MCF 10A (cell line): ENCODE measurements at regions not wholly inside any gene's neighbourhood (a gene's known extent, or its start where the extent isn't known, plus 50 kb on each side); places are given as distances from the start of the nearest gene placed in this dataset.

Experiments
- BruUV-seq: library from RNA; stranded (reverse); fragments of 400-500 nt; replicated peaks from 2 replicates; lab custom pipeline; 2021; lab: Mats Ljungman, UMichigan
- CTCF ChIA-PET: fragments of 300-600 bp; sonication (Branson Sonifier 250); formaldehyde crosslinking; extraction: SDS; loops from one replicate; lab custom pipeline; 2021; ENCODE audit warnings: antibody characterized with exemption, inconsistent platforms; lab: Yijun Ruan, JAX
- POLR2A ChIA-PET: fragments of 300-600, 350-650 bp; sonication (Branson Sonifier 250); formaldehyde crosslinking; extraction: SDS; loops from one replicate; lab custom pipeline; 2020; ENCODE audit warnings: antibody characterized with exemption, inconsistent platforms; lab: Yijun Ruan, JAX
- DNase-seq: peaks from one replicate; pipeline ENCODE4 v3.0.0-alpha.2; 2018; ENCODE audit not compliant: unreplicated experiment
- H3K27ac Mint-ChIP-seq: one replicate; pipeline ENCODE4 v1.8.0; 2022; ENCODE audit warnings: mild to moderate bottlenecking, low read depth, mixed read lengths; ENCODE audit not compliant: unreplicated experiment
- H3K27me3 Mint-ChIP-seq: one replicate; pipeline ENCODE4 v1.8.0; 2022; ENCODE audit warnings: mixed read lengths; ENCODE audit not compliant: insufficient read depth, unreplicated experiment
- H3K36me3 Mint-ChIP-seq: one replicate; pipeline ENCODE4 v1.8.0; 2022; ENCODE audit warnings: mild to moderate bottlenecking, moderate library complexity, mixed read lengths; ENCODE audit not compliant: insufficient read depth, unreplicated experiment
- H3K4me1 Mint-ChIP-seq: one replicate; pipeline ENCODE4 v1.8.0; 2022; ENCODE audit warnings: mixed read lengths; ENCODE audit not compliant: insufficient read depth, unreplicated experiment
- H3K4me3 Mint-ChIP-seq: one replicate; pipeline ENCODE4 v1.8.0; 2022; ENCODE audit warnings: mild to moderate bottlenecking, moderate library complexity, mixed read lengths; ENCODE audit not compliant: unreplicated experiment
- H3K9me3 Mint-ChIP-seq: one replicate; pipeline ENCODE4 v1.8.0; 2022; ENCODE audit warnings: mixed read lengths; ENCODE audit not compliant: unreplicated experiment
- intact Hi-C: fragments of 100-400 bp; cut with micrococcal nuclease; formaldehyde crosslinking; loops from 2 replicates; pipeline ENCODE4 v1.14.1; 2022
- TF ChIP-seq, protein P1 (sequence below): fragments of 200-600 bp; IDR thresholded peaks from one replicate; pipeline ENCODE4 v1.8.0; 2022; ENCODE audit warnings: antibody characterized with exemption, mild to moderate bottlenecking; ENCODE audit not compliant: unreplicated experiment

DNA sequence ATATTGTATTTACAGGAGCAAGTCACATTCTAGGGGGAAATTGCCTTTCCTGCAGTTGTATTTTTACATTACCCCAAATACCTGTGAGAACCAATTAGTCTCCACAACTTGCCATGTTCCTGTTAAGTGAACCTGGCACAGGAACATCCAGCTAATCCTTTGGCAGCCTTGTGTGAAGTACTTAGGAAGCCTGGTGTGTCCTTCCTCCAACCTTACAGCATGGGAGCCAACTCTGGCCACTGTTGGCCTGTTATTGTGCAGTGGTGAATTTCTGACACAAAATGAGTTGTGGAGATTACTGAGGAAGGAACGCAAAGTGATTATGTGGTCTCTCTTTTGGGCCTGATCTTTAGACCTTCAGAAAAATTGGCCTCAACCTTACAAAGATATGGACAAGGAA, 238.0 kb upstream of the PITX2 start:
- H3K36me3 Mint-ChIP-seq, result no peaks in the 10 kb centered on the region
- TF ChIP-seq, protein P1, sequence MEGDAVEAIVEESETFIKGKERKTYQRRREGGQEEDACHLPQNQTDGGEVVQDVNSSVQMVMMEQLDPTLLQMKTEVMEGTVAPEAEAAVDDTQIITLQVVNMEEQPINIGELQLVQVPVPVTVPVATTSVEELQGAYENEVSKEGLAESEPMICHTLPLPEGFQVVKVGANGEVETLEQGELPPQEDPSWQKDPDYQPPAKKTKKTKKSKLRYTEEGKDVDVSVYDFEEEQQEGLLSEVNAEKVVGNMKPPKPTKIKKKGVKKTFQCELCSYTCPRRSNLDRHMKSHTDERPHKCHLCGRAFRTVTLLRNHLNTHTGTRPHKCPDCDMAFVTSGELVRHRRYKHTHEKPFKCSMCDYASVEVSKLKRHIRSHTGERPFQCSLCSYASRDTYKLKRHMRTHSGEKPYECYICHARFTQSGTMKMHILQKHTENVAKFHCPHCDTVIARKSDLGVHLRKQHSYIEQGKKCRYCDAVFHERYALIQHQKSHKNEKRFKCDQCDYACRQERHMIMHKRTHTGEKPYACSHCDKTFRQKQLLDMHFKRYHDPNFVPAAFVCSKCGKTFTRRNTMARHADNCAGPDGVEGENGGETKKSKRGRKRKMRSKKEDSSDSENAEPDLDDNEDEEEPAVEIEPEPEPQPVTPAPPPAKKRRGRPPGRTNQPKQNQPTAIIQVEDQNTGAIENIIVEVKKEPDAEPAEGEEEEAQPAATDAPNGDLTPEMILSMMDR, result no peak
- peaks cover 22% of the 10 kb centered on the region for H3K27me3 Mint-ChIP-seq
- DNase-seq, result no peak
- H3K4me3 Mint-ChIP-seq, result no peak overlapping the region
- no TSS peak for BruUV-seq
- CTCF ChIA-PET, result interaction anchor here (1.0 kb wide), 1 partner anchor 1087 kb away, joined by 3 read pairs; no protein-coding TSS in a partner anchor
- intact Hi-C loops, result no loop called here
- no peaks in the 10 kb centered on the region for H3K9me3 Mint-ChIP-seq
- POLR2A ChIA-PET, result interaction anchor here (1.2 kb wide), 1 partner anchor 18 kb away, joined by 3 read pairs; no protein-coding TSS in a partner anchor
- H3K4me1 Mint-ChIP-seq, result no peaks in the 10 kb centered on the region
- H3K27ac Mint-ChIP-seq, result no peak overlapping the region

DNA sequence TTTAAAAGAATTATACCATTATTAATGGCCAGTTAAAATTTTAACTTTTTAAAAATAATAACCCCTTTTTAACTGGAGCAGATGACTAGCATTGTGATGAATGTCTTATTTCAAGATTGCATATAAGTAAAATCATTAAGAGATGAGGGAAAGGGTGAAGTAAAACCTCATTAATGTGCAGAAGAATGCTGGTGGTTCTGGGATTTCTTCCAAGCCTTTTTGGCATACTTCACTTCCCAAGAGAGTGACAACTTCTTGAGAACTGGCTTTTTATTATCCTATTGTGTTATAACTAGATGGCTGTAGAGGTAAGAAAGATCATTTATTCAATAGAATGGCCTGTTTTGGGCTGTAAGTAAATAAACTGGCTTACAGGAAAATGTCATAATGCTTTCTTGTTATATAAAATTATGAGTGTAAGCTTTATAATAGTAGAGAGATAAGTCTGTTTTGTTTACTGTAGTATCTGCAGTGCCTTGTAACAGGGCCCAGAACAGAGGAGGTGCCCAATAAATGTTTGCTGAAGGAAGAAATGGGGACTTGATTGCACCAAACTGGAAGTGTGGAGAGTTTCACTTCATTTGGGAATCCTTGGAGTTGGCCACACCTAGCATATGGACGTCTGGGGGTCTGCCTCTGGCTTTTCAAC, 242.9 kb upstream of the PITX2 start:
- TF ChIP-seq, protein P1, result no peak
- Mint-ChIP-seq H3K27ac (no peak overlapping the region), H3K36me3 (no peaks in the 10 kb centered on the region), H3K9me3 (no peaks in the 10 kb centered on the region), H3K4me3 (no peak overlapping the region), H3K27me3 (peaks cover 4% of the 10 kb centered on the region), H3K4me1 (peaks cover 22% of the 10 kb centered on the region)
- BruUV-seq, result no TSS peak
- intact Hi-C loops, result no loop called here
- peak; percentile 36 for DNase-seq
- POLR2A ChIA-PET, result no interaction called here
- CTCF ChIA-PET, result no interaction called here

DNA sequence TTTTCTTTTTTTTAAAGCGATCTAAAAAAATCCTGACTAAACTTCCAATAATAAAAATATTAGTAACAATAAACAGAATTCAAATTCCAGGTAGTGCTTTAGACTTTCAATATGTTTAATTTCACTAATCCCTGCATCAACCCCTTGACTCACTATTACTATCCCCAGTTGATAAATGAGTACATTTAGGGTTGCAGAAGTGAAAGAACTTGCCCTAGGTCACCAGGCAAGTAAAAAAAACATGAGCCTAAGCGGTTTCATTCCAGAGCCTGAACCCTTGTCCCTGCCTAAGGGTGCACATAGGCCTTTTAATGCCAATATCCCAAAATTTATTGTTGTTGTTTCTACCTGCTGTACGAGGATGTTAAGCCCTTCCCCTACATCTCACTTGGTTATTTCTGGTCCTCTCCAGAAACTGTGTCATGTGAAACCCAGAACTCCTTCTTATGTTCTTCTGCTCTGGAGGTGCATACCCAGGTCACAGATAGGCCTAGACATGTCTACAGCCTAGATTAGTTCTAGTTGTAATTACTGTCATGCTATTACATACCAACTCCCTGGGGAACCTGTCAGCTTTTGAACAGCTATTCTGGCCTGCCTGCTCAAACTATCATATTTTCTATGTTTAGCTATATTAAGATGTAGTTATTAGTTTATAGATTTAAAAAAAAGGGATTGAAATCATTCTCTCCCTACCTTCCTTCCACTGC, 244.5 kb upstream of the PITX2 start:
- no TSS peak for BruUV-seq
- Mint-ChIP-seq H3K27me3 (no peaks in the 10 kb centered on the region), H3K36me3 (no peaks in the 10 kb centered on the region), H3K27ac (no peak overlapping the region), H3K4me3 (no peak overlapping the region), H3K4me1 (peaks cover 22% of the 10 kb centered on the region), H3K9me3 (no peaks in the 10 kb centered on the region)
- TF ChIP-seq, protein P1, result no peak
- ChIA-PET CTCF (no interaction called here), POLR2A (no interaction called here)
- intact Hi-C loops, result no loop called here
- no peak for DNase-seq

DNA sequence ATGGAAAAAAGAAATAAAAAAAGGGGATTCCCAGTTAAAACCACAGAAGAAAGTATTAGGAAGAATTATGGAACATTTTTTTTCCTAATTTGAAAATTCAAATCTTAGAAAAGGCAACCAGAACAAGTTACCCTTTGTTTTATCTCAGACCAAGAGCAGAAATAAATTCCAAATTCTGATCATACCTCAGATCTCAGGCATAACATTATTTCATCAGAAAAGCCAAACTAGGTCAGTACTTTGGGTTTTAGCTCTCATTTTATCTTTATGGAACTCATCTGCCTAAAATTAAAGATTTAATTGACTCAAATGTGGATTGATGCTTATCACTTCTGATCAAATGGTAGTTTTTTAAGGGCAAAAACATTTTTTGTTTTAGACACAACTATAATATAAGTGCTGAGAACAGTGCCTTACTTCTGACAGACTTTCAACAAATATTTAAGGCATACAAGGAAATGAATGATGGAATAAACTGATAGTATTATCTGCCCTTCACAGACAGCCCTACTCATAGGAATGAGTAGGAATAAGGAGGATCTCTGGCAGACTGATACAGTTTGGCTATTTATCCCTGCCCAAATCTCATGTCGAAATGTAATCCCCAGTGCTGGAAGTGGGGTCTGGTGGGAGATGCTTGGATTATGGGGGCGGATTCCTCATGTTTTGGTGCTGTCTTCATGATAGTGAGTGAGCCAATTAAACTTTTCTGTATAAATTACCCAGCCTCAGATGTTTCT, 245.3 kb upstream of the PITX2 start:
- Mint-ChIP-seq H3K36me3 (no peaks in the 10 kb centered on the region), H3K4me1 (peaks cover 22% of the 10 kb centered on the region), H3K4me3 (no peak overlapping the region), H3K27me3 (no peaks in the 10 kb centered on the region), H3K27ac (no peak overlapping the region), H3K9me3 (no peaks in the 10 kb centered on the region)
- no TSS peak for BruUV-seq
- intact Hi-C loops, result no loop called here
- DNase-seq, result no peak
- ChIA-PET CTCF (no interaction called here), POLR2A (no interaction called here)
- TF ChIP-seq, protein P1, result no peak
